H9 (cell line): ENCODE measurements at regions not wholly inside any gene's neighbourhood (a gene's known extent, or its start where the extent isn't known, plus 50 kb on each side); places are given as distances from the start of the nearest gene placed in this dataset.
A peak's percentile ranks its signal among the peaks of the same experiment; 100 is the strongest.

Experiments used
- DNase-seq: peaks from one replicate; pipeline ENCODE4 v3.0.0-alpha.2; 2017
- H2AFZ ChIP-seq: one replicate; pipeline ENCODE4 v1.6.1; 2013; ENCODE audit warnings: mild to moderate bottlenecking, low read length, control low read depth, moderate library complexity
- H2AK5ac ChIP-seq: 2 replicates; pipeline ENCODE4 v1.6.1; 2013; ENCODE audit warnings: low read length, control low read depth, mixed read lengths; ENCODE audit not compliant: insufficient read length
- H2BK120ac ChIP-seq: one replicate; pipeline ENCODE4 v1.6.1; 2013; ENCODE audit warnings: low read depth, mild to moderate bottlenecking, low read length, control low read depth, inconsistent platforms; ENCODE audit not compliant: poor library complexity, severe bottlenecking
- H2BK12ac ChIP-seq: 2 replicates; pipeline ENCODE4 v1.6.1; 2013; ENCODE audit warnings: low read length, control low read depth, mixed read lengths, low read depth; ENCODE audit not compliant: insufficient read length
- H2BK15ac ChIP-seq: 2 replicates; pipeline ENCODE4 v1.6.1; 2013; ENCODE audit warnings: low read depth, low read length, control low read depth
- H2BK20ac ChIP-seq: one replicate; pipeline ENCODE4 v1.6.1; 2013; ENCODE audit warnings: low read depth, mild to moderate bottlenecking, low read length, control low read depth, inconsistent platforms; ENCODE audit not compliant: poor library complexity, severe bottlenecking
- H2BK5ac ChIP-seq: 2 replicates; pipeline ENCODE4 v1.6.1; 2013; ENCODE audit warnings: low read length, control low read depth, mixed read lengths; ENCODE audit not compliant: insufficient read length
- H3K14ac ChIP-seq: 2 replicates; pipeline ENCODE4 v1.6.1; 2013; ENCODE audit warnings: low read length, control low read depth; ENCODE audit not compliant: insufficient read depth
- H3K18ac ChIP-seq: 2 replicates; pipeline ENCODE4 v1.6.1; 2013; ENCODE audit warnings: low read depth, mild to moderate bottlenecking, mixed read lengths, low read length, control low read depth; ENCODE audit not compliant: insufficient read length
- H3K23ac ChIP-seq: 2 replicates; pipeline ENCODE4 v1.6.1; 2013; ENCODE audit warnings: low read length, control low read depth, mixed read lengths, low read depth; ENCODE audit not compliant: insufficient read length
- H3K23me2 ChIP-seq: 2 replicates; pipeline ENCODE4 v1.6.1; 2013; ENCODE audit warnings: low read depth, mild to moderate bottlenecking, mixed read lengths, low read length, control low read depth; ENCODE audit not compliant: insufficient read length, poor library complexity, severe bottlenecking
- H3K27ac ChIP-seq: 2 replicates; pipeline ENCODE4 v1.5.1; 2013; ENCODE audit warnings: low read length, control low read depth, mixed read lengths, low read depth; ENCODE audit not compliant: insufficient read length
- H3K27me3 ChIP-seq: 2 replicates; pipeline ENCODE4 v1.6.1; 2013; ENCODE audit warnings: low read length, control low read depth, inconsistent platforms; ENCODE audit not compliant: insufficient read depth
- H3K4ac ChIP-seq: 2 replicates; pipeline ENCODE4 v1.6.1; 2013; ENCODE audit warnings: low read depth, mild to moderate bottlenecking, control low read depth, inconsistent platforms, low read length, moderate library complexity
- H3K4me1 ChIP-seq: 2 replicates; pipeline ENCODE4 v1.6.1; 2013; ENCODE audit warnings: low read length, control low read depth, inconsistent platforms; ENCODE audit not compliant: insufficient read depth
- H3K4me2 ChIP-seq: 2 replicates; pipeline ENCODE4 v1.6.1; 2013; ENCODE audit warnings: low read length, control low read depth, mixed read lengths; ENCODE audit not compliant: insufficient read length, insufficient read depth
- H3K56ac ChIP-seq: 2 replicates; pipeline ENCODE4 v1.6.1; 2013; ENCODE audit warnings: low read depth, mild to moderate bottlenecking, mixed read lengths, low read length, control low read depth; ENCODE audit not compliant: insufficient read length
- H3K79me1 ChIP-seq: 2 replicates; pipeline ENCODE4 v1.6.1; 2013; ENCODE audit warnings: low read depth, mild to moderate bottlenecking, moderate library complexity, low read length, control low read depth, inconsistent platforms; ENCODE audit not compliant: insufficient read depth, poor library complexity, severe bottlenecking
- H3K79me2 ChIP-seq: 2 replicates; pipeline ENCODE4 v1.6.1; 2013; ENCODE audit warnings: low read length, control low read depth, inconsistent platforms; ENCODE audit not compliant: insufficient read depth
- H3K9ac ChIP-seq: 2 replicates; pipeline ENCODE4 v1.6.1; 2013; ENCODE audit warnings: low read length, control low read depth, mixed read lengths; ENCODE audit not compliant: insufficient read length; ENCODE audit errors: extremely low read depth
- H3K9me3 ChIP-seq: one replicate; pipeline ENCODE4 v1.6.1; 2013; ENCODE audit warnings: low read depth, low read length, inconsistent platforms; ENCODE audit not compliant: control insufficient read depth
- H3T11ph ChIP-seq: one replicate; pipeline ENCODE4 v1.6.1; 2013; ENCODE audit warnings: mild to moderate bottlenecking, low read length, control low read depth, inconsistent platforms
- H4K20me1 ChIP-seq: one replicate; pipeline ENCODE4 v1.6.1; 2013; ENCODE audit not compliant: control insufficient read depth, insufficient read length, insufficient read depth
- H4K5ac ChIP-seq: 2 replicates; pipeline ENCODE4 v1.6.1; 2013; ENCODE audit warnings: low read depth, mild to moderate bottlenecking, mixed read lengths, low read length, control low read depth; ENCODE audit not compliant: insufficient read length
- H4K8ac ChIP-seq: replicated peaks from 2 replicates; pipeline ENCODE4 v1.6.1; 2013; ENCODE audit warnings: low read length, control low read depth, mixed read lengths, low read depth; ENCODE audit not compliant: insufficient read length
- H4K91ac ChIP-seq: 2 replicates; pipeline ENCODE4 v1.6.1; 2013; ENCODE audit warnings: low read depth, mild to moderate bottlenecking, moderate library complexity, mixed read lengths, low read length, control low read depth; ENCODE audit not compliant: insufficient read length
- H3K27ac Mint-ChIP-seq, 3 experiments: 2 replicates in 2 of 3; 3 replicates in 1 of 3; pipeline ENCODE4 v1.8.0; 2020 to 2021; ENCODE audit warnings: mixed read lengths in 3 of 3, mild to moderate bottlenecking in 1 of 3, moderate library complexity in 1 of 3
- H3K27me3 Mint-ChIP-seq: 2 replicates; pipeline ENCODE4 v1.8.0; 2021; ENCODE audit warnings: low read depth, mild to moderate bottlenecking, moderate library complexity, mixed read lengths
- H3K36me3 Mint-ChIP-seq, 3 experiments: 2 replicates in 2 of 3; 3 replicates in 1 of 3; pipeline ENCODE4 v1.8.0; 2020 to 2021; ENCODE audit warnings: low read depth in 3 of 3, mixed read lengths in 3 of 3; ENCODE audit not compliant: insufficient read depth in 1 of 3
- H3K4me1 Mint-ChIP-seq, 2 experiments: 2 replicates each; pipeline ENCODE4 v1.8.0; 2020; ENCODE audit warnings: mixed read lengths in 2 of 2
- H3K4me3 Mint-ChIP-seq, 2 experiments: 2 replicates in 1 of 2; 3 replicates in 1 of 2; pipeline ENCODE4 v1.8.0; 2020 to 2021; ENCODE audit warnings: mild to moderate bottlenecking in 2 of 2, mixed read lengths in 2 of 2, moderate library complexity in 1 of 2
- H3K9me3 Mint-ChIP-seq, 2 experiments: 2 replicates in 1 of 2; 3 replicates in 1 of 2; pipeline ENCODE4 v1.8.0; 2020; ENCODE audit warnings: mild to moderate bottlenecking in 2 of 2, mixed read lengths in 2 of 2, moderate library complexity in 1 of 2
- CTCF ChIP-seq: fragments of 200-600 bp; sonication (generic); conservative IDR thresholded peaks from 3 replicates; pipeline ENCODE4 v1.8.0; 2021; ENCODE audit warnings: antibody characterized with exemption, mild to moderate bottlenecking
- WGBS: extraction: QIAGEN DNeasy Blood & Tissue Kit; methylation state at CpG from one replicate; pipeline ENCODE4 v1.1.7; 2013; ENCODE audit warnings: missing lambda C conversion rate, low lambda C conversion rate, mixed read lengths; ENCODE audit not compliant: insufficient read length; ENCODE audit errors: extremely low coverage; 5-methylcytosine and 5-hydroxymethylcytosine counted together

DNA sequence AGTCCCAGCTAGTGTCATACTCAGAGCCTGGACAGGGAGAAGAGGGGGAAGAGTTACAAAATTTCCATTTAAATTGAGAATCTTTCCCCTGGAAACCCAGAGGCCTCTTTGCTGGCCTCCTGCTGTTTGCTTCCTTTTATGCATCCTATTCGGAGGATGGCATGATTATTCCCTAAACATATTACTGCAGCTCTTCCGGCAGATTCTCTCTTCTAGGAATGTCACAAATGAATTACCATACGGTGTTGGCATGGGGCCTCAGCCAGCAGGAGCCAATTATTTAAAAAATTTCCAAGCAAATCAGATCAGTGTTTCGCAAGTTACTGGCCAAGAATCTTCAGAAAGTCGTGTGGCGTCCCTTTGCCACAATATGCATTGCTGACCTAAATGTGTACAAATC lies 326.7 kb upstream of the NCAM1 start:
- Histone ChIP-seq H3K27ac (no peak overlapping the region), H3K4me2 (peak overlapping the region; percentile 14)

More for the DNA sequence above, 326.7 kb upstream of the NCAM1 start:
- no peak overlapping the region for H2AK5ac ChIP-seq
- no peak overlapping the region for H3K14ac ChIP-seq
- no peaks in the 10 kb centered on the region for H3K79me2 ChIP-seq
- no peak for TF ChIP-seq CTCF
- no peak overlapping the region for H3K4ac ChIP-seq
- H3K36me3 Mint-ChIP-seq: peaks cover 0 to 12% (median 2%) of the 10 kb centered on the region in 3 experiments; a peak in 4 of 7 replicates
- H3K9me3 ChIP-seq: no peaks in the 10 kb centered on the region
- H3K18ac ChIP-seq: no peak overlapping the region
- H4K20me1 ChIP-seq: no peaks in the 10 kb centered on the region
- peaks cover 6% of the 10 kb centered on the region; the same call in 1 of the 2 replicates for H3K4me1 ChIP-seq
- no peak overlapping the region for H2AFZ ChIP-seq
- no peak overlapping the region for H2BK5ac ChIP-seq
- H4K5ac ChIP-seq: no peak overlapping the region
- no peak overlapping the region for H4K8ac ChIP-seq
- no CpG with 5 or more reads among the region's 6 CpGs for WGBS
- H3K23ac ChIP-seq: no peak overlapping the region
- no peak overlapping the region for H2BK20ac ChIP-seq
- no peaks in the 10 kb centered on the region for H3K27me3 ChIP-seq
- peaks cover 11 to 15% of the 10 kb centered on the region in 2 experiments for H3K9me3 Mint-ChIP-seq
- H3K56ac ChIP-seq: no peak overlapping the region
- H3K27ac Mint-ChIP-seq: no peak overlapping the region
- H3K9ac ChIP-seq: no peak overlapping the region
- H4K91ac ChIP-seq: no peak overlapping the region
- no peaks in the 10 kb centered on the region for H3K23me2 ChIP-seq
- no peak for DNase-seq
- no peaks in the 10 kb centered on the region for H3K27me3 Mint-ChIP-seq
- H3T11ph ChIP-seq: no peak overlapping the region
- H2BK12ac ChIP-seq: no peak overlapping the region
- no peak overlapping the region for H2BK15ac ChIP-seq
- H3K79me1 ChIP-seq: no peaks in the 10 kb centered on the region
- no peak overlapping the region; a peak in 1 of 5 replicates for H3K4me3 Mint-ChIP-seq
- H2BK120ac ChIP-seq: no peak overlapping the region
- peaks cover 15 to 17% of the 10 kb centered on the region in 2 experiments for H3K4me1 Mint-ChIP-seq
